ENCODE measurements at regions not wholly inside any gene's neighbourhood (a gene's known extent, or its start where the extent isn't known, plus 50 kb on each side); places are given as distances from the start of the nearest gene placed in this dataset.

DNA sequence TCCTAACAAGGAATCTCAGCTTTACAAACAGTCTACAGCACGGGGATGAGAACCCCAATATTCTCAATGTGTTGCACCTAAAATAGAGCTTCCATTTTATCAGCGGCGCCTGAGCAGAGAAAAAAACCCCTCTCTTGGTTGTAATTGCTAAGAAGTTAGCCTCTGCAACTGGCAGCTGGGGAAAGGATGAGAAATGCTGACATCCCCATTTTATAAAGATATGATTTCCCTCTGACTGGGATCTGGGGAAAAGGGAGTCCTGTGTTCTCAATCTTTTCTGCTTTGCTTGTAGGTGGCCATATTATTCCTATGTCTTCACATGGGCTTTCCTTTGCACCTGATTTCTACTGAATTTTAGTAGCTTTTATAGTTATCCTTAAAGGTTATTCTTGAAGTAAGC is 981.4 kb upstream of the DDX18 start:
- H3K4me3 Mint-ChIP-seq = no peak overlapping the region
- ATAC-seq (ENCODE audit: low read depth) (no peak), DNase-seq (no peak)
- intact Hi-C loops (cut with micrococcal nuclease) = no loop called here
- H3K9me3 Mint-ChIP-seq = peaks cover 7% of the 10 kb centered on the region
- TF ChIP-seq, protein P1, sequence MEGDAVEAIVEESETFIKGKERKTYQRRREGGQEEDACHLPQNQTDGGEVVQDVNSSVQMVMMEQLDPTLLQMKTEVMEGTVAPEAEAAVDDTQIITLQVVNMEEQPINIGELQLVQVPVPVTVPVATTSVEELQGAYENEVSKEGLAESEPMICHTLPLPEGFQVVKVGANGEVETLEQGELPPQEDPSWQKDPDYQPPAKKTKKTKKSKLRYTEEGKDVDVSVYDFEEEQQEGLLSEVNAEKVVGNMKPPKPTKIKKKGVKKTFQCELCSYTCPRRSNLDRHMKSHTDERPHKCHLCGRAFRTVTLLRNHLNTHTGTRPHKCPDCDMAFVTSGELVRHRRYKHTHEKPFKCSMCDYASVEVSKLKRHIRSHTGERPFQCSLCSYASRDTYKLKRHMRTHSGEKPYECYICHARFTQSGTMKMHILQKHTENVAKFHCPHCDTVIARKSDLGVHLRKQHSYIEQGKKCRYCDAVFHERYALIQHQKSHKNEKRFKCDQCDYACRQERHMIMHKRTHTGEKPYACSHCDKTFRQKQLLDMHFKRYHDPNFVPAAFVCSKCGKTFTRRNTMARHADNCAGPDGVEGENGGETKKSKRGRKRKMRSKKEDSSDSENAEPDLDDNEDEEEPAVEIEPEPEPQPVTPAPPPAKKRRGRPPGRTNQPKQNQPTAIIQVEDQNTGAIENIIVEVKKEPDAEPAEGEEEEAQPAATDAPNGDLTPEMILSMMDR (IDR thresholded peaks at IDR 0.05) = no peak
- ChIA-PET CTCF (no interaction called here), POLR2A (no interaction called here)
- H3K27me3 Mint-ChIP-seq = no peaks in the 10 kb centered on the region
- H3K27ac Mint-ChIP-seq = no peak overlapping the region
- no peaks in the 10 kb centered on the region for H3K4me1 Mint-ChIP-seq
- no peaks in the 10 kb centered on the region for H3K36me3 Mint-ChIP-seq (ENCODE audit: low read depth)

DNA sequence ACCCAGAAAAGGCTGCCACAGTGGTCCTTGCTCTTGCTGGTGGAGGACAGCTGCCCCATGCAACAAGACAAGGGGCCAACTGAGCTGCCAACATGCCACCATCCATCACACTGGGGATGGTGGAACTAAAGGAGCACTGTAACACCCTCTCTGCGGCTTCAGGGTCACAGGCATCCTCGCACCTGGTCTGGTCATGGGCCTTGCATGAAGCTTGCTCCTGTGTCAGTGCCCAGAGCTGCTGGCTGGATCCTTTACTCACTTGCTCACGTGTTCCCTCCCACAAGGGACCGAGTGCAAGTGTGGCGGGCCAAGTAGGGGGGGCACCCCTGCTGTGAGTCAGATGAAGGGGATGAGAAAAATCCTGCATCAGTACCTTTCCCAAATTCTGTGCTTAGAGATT is 972.3 kb upstream of the DDX18 start:
- peaks cover 5% of the 10 kb centered on the region for H3K9me3 Mint-ChIP-seq
- H3K27ac Mint-ChIP-seq = no peak overlapping the region
- ATAC-seq (ENCODE audit: low read depth) (no peak), DNase-seq (no peak)
- CTCF ChIA-PET = no interaction called here
- no peak overlapping the region for H3K4me3 Mint-ChIP-seq
- no peaks in the 10 kb centered on the region for H3K27me3 Mint-ChIP-seq
- no peaks in the 10 kb centered on the region for H3K36me3 Mint-ChIP-seq (ENCODE audit: low read depth)
- POLR2A ChIA-PET = no interaction called here
- TF ChIP-seq, protein P1 (IDR thresholded peaks at IDR 0.05) = no peak
- intact Hi-C loops (cut with micrococcal nuclease) = no loop called here
- no peaks in the 10 kb centered on the region for H3K4me1 Mint-ChIP-seq

DNA sequence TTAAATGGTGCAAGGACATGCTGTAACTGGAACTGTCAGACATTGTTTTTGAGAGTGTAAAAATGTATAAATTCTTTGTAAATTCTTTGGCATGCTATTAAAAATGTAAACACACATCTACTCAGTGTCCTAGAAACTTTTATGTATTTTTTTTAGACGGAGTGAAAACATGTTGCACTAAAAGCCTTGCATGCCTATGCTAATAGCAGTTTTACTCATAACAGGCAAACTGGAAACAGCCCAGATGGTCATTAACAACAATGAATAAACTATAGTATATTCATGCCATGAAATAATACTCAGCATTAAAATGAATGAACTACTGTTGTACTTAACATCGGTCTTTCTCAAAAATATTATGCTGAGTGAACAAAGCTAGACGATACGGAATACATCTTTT is 954.8 kb upstream of the DDX18 start:
- Mint-ChIP-seq H3K4me1 (no peaks in the 10 kb centered on the region), H3K9me3 (peaks cover 25% of the 10 kb centered on the region), H3K4me3 (no peak overlapping the region), H3K36me3 (ENCODE audit: low read depth) (no peaks in the 10 kb centered on the region), H3K27me3 (no peaks in the 10 kb centered on the region), H3K27ac (no peak overlapping the region)
- TF ChIP-seq, protein P1 (IDR thresholded peaks at IDR 0.05) = no peak
- ChIA-PET CTCF (no interaction called here), POLR2A (no interaction called here)
- no peak for ATAC-seq (ENCODE audit: low read depth)
- DNase-seq = no peak
- intact Hi-C loops (cut with micrococcal nuclease) = no loop called here

DNA sequence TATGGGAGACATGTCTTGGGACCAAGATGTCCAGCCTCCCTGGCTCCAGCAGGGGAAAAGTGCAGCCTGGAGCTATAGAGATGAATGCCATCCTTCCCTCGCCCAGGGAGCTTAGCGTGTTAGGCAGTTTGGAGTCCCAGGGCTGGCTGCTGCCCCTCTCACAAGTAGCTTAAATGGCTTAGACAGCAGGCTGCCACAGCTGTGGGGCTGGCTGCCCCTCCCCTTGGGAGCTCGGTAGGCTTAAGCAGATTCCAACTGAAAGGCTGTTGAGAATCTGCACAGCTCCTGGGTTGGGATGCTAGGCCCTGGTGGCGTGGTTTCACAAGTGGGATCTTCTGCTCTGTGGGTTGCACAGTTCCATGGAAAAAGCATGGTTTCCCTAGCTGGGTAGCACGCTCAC is 940.5 kb upstream of the DDX18 start:
- no peak overlapping the region for H3K27ac Mint-ChIP-seq
- ATAC-seq (ENCODE audit: low read depth) (no peak), DNase-seq (no peak)
- no peaks in the 10 kb centered on the region for H3K4me1 Mint-ChIP-seq
- H3K4me3 Mint-ChIP-seq = no peak overlapping the region
- CTCF ChIA-PET = no interaction called here
- H3K27me3 Mint-ChIP-seq = no peaks in the 10 kb centered on the region
- POLR2A ChIA-PET = no interaction called here
- peaks cover 15% of the 10 kb centered on the region for H3K9me3 Mint-ChIP-seq
- intact Hi-C loops (cut with micrococcal nuclease) = no loop called here
- TF ChIP-seq, protein P1 (IDR thresholded peaks at IDR 0.05) = no peak
- no peaks in the 10 kb centered on the region for H3K36me3 Mint-ChIP-seq (ENCODE audit: low read depth)

DNA sequence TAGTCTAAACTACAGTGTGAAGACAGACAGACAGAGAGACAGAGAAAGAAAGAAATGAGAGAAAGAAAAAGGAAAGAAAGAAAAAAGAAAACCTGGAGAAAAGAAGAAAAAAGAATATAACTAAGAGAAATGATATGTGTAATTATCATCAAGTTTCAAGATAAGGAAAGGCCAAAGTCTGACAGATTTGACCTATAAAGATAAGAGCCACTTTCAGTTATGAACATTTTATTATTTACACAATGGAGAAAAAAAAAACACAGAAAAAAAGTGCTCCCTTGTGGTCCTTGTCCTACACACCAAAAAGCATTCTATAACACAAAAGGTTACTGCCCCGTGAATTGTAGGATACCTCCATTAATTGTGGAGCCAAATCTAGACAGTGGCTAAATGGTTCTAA is 937.2 kb upstream of the DDX18 start:
- ChIA-PET POLR2A (no interaction called here), CTCF (no interaction called here)
- Mint-ChIP-seq H3K36me3 (ENCODE audit: low read depth) (no peaks in the 10 kb centered on the region), H3K9me3 (peaks cover 10% of the 10 kb centered on the region), H3K4me1 (no peaks in the 10 kb centered on the region), H3K4me3 (no peak overlapping the region), H3K27ac (no peak overlapping the region), H3K27me3 (no peaks in the 10 kb centered on the region)
- intact Hi-C loops (cut with micrococcal nuclease) = no loop called here
- DNase-seq (no peak), ATAC-seq (ENCODE audit: low read depth) (no peak)
- TF ChIP-seq, protein P1 (IDR thresholded peaks at IDR 0.05) = no peak
